GM18858 (cell line): ENCODE measurements at regions not wholly inside any gene's neighbourhood (a gene's known extent, or its start where the extent isn't known, plus 50 kb on each side); places are given as distances from the start of the nearest gene placed in this dataset.

Source experiments
- ATAC-seq: cut with Tn5 transposase; IDR thresholded peaks from one replicate; pipeline ENCODE4 v1.9.1; 2021; ENCODE audit not compliant: unreplicated experiment

- ATAC-seq, result no peak
Measured at GRCh38 chr4:155081222-155081621, 127.2 kb upstream of the NPY2R start.

GRCh38 chr4:155085843-155086530, 122.4 kb upstream of the NPY2R start:
- ATAC-seq, result no peak

GRCh38 chr4:155094201-155094820, 114.1 kb upstream of the NPY2R start:
- no peak for ATAC-seq

- ATAC-seq, result no peak
Measured at GRCh38 chr4:155099231-155099630, 109.2 kb upstream of the NPY2R start.

- no peak for ATAC-seq
Measured at GRCh38 chr4:155106629-155107028, 101.8 kb upstream of the NPY2R start.

GRCh38 chr4:155107059-155107458, 101.4 kb upstream of the NPY2R start:
- ATAC-seq, result no peak

GRCh38 chr4:155114790-155115189, 93.6 kb upstream of the NPY2R start:
- ATAC-seq, result no peak

GRCh38 chr4:155119006-155119405, 89.4 kb upstream of the NPY2R start:
- ATAC-seq, result no peak

GRCh38 chr4:155120536-155120935, 87.9 kb upstream of the NPY2R start:
- no peak for ATAC-seq

- no peak for ATAC-seq
Measured at GRCh38 chr4:155122382-155122781, 86.1 kb upstream of the NPY2R start.

- no peak for ATAC-seq
Measured at GRCh38 chr4:155134136-155134535, 74.3 kb upstream of the NPY2R start.

GRCh38 chr4:155140889-155141288, 67.5 kb upstream of the NPY2R start:
- no peak for ATAC-seq

- ATAC-seq, result peak; percentile 67
Measured at GRCh38 chr4:155143512-155143911, 64.9 kb upstream of the NPY2R start.
